HG03196 (cell line): ENCODE measurements at regions not wholly inside any gene's neighbourhood (a gene's known extent, or its start where the extent isn't known, plus 50 kb on each side); places are given as distances from the start of the nearest gene placed in this dataset.

ENCODE experiments used
- ATAC-seq: cut with Tn5 transposase; IDR thresholded peaks from one replicate; pipeline ENCODE4 v1.9.1; 2021; ENCODE audit not compliant: unreplicated experiment

GRCh38 chr12:66848967-66849366 is 170.1 kb upstream of the GRIP1 start:
- ATAC-seq: no peak

- ATAC-seq: no peak
Measured at GRCh38 chr12:66851134-66851533, 172.3 kb upstream of the GRIP1 start.

GRCh38 chr12:66852091-66852490 is 173.2 kb upstream of the GRIP1 start:
- no peak for ATAC-seq

- ATAC-seq: no peak
Measured at GRCh38 chr12:66852765-66853164, 173.9 kb upstream of the GRIP1 start.

- no peak for ATAC-seq
Measured at GRCh38 chr12:66859751-66860440, 181.0 kb upstream of the GRIP1 start.

- ATAC-seq: no peak
Measured at GRCh38 chr12:66860752-66861750, 182.2 kb upstream of the GRIP1 start.

GRCh38 chr12:66862356-66862985 is 183.6 kb upstream of the GRIP1 start:
- ATAC-seq: no peak

- ATAC-seq: no peak
Measured at GRCh38 chr12:66863276-66863675, 184.4 kb upstream of the GRIP1 start.

GRCh38 chr12:66877925-66878324 is 199.0 kb upstream of the GRIP1 start:
- ATAC-seq: no peak

- ATAC-seq: no peak
Measured at GRCh38 chr12:66879409-66879808, 200.5 kb upstream of the GRIP1 start.

GRCh38 chr12:66881386-66881785 is 202.5 kb upstream of the GRIP1 start:
- no peak for ATAC-seq

- no peak for ATAC-seq
Measured at GRCh38 chr12:66884091-66884490, 205.2 kb upstream of the GRIP1 start.

- ATAC-seq: no peak
Measured at GRCh38 chr12:66885115-66885875, 206.4 kb upstream of the GRIP1 start.

GRCh38 chr12:66896797-66897196 is 217.9 kb upstream of the GRIP1 start:
- no peak for ATAC-seq

- no peak for ATAC-seq
Measured at GRCh38 chr12:66898700-66899469, 220.0 kb upstream of the GRIP1 start.

GRCh38 chr12:66899588-66899987 is 220.7 kb upstream of the GRIP1 start:
- ATAC-seq: no peak

- no peak for ATAC-seq
Measured at GRCh38 chr12:66900616-66901015, 221.7 kb upstream of the GRIP1 start.

GRCh38 chr12:66901138-66901932 is 222.5 kb upstream of the GRIP1 start:
- peak; percentile 93 for ATAC-seq

- no peak for ATAC-seq
Measured at GRCh38 chr12:66902020-66902419, 223.1 kb upstream of the GRIP1 start.
